HG02759 (cell line): ENCODE measurements at regions not wholly inside any gene's neighbourhood (a gene's known extent, or its start where the extent isn't known, plus 50 kb on each side); places are given as distances from the start of the nearest gene placed in this dataset.
"Not testable (repeated sequence)": the region's sequence is repeated elsewhere in the genome, so short reads cannot be mapped to it uniquely, and the experiment has no call there.

Experiments
- ATAC-seq: cut with Tn5 transposase; IDR thresholded peaks from one replicate; pipeline ENCODE4 v1.9.1; 2021; ENCODE audit warnings: mild to moderate bottlenecking, moderate library complexity; ENCODE audit not compliant: unreplicated experiment

DNA sequence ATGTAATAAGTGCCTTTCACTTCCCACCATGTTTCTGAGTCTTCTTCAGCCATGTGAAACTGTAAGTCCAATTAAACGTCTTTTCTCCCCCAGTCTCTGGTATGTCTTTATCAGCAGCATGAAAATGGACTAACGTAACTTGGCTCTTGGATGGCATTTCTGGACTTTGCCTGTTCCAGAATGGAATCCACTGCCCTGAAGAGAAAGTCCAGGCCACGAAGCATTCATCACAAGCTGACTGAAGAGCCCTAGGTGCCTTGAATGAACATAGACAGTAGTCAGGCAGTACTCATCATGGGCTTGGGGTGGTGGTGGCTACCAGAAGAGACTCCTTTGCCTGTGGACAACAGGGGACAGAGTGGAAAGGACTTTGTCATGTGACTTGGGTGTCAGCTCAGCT is 1505.0 kb downstream of the SI start:
- no peak for ATAC-seq

DNA sequence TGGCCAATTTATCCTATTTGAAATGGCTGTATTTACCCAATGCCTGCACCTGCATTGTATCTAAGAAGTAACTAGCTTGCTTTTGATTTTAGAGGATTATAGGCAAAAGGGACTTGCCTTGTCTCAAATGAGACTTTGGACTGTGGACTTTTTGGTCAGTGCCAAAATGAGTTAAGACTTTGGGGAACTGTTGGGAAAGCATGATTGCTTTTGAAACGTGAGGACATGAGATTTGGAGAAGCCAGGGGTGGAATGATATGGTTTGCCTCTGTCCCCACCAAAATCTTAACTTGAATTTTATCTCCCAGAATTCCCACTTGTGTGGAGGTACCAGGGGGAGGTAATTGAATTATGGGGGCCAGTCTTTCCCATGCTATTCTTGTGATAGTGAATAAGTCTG is 1505.4 kb downstream of the SI start:
- no peak for ATAC-seq

DNA sequence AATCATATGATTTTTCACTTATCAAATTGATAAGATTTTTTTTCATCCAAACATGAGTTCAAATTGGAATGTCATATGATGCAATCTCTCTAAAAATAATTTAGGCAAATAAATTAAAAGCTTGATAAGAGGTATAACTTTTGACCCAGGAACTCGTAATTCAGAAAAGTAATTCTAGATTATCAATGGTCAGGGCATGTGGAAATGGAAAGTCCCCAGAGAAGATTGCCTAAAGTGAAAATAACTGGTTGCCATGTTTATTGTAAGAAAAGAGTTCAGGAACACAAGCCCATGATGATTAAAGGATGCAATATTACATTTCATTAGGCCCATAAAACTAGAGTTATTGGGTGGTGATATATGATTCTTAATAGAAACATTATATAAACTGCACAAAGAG is 1514.8 kb downstream of the SI start:
- ATAC-seq: no peak

- no peak for ATAC-seq
Observed at GRCh38 chr3:163562625-163563024, 1515.7 kb downstream of the SI start.

DNA sequence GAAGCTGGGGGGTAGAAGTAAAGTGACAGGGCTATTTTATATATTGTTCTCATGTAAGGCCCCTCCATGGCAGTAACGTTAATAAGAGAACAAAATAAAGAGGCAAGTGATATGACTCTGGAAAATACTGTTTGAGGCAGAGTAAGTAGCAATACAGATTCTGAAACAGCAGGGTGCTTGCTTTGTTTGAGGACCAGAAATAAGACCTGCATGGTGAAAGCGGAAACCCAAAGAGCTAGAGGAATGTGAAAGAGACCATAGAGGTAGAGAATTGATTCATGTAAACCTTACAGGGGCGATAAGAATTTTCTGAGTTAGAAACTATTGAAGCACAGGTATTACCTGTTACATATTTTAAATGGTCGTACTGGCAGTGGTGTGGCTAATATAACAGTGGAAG is 1517.1 kb downstream of the SI start:
- ATAC-seq: no peak

GRCh38 chr3:163560459-163560858 is 1517.8 kb downstream of the SI start:
- ATAC-seq: no peak

DNA sequence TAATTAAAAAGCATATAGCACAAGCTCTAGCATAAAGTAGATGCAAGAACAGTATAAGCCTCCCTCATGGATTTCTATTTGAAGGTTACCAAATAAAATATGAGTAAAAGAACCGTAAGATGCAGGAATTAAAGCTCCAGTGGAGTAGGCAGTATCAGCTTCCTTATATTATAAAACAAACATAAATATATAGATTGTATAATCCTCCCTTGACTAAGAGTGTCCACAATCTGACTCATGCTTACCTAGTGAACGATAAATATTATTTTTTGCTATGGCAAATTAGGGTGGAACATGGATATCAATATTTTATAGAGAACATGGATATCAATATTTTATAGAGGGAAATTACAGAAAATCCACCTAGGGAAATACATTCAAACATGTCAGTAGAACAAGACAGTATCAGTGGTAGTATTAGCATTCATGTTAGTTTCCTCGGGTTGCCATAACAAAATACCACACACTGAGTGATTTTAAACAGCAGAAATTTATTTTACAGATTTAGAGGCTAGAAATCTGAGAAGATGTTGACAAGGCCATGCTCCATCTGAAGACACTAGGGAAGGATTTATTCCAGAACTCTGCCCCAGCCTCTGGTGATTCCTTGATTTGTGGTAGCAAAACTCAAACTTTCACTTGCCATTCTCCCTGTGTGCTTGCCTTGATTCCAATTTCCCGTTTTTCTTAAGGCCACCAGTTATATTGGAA is 1521.3 kb downstream of the SI start:
- ATAC-seq: no peak

- ATAC-seq: no peak
Observed at GRCh38 chr3:163555918-163556317, 1522.4 kb downstream of the SI start.

GRCh38 chr3:163552659-163552966 is 1525.7 kb downstream of the SI start:
- ATAC-seq: no peak

DNA sequence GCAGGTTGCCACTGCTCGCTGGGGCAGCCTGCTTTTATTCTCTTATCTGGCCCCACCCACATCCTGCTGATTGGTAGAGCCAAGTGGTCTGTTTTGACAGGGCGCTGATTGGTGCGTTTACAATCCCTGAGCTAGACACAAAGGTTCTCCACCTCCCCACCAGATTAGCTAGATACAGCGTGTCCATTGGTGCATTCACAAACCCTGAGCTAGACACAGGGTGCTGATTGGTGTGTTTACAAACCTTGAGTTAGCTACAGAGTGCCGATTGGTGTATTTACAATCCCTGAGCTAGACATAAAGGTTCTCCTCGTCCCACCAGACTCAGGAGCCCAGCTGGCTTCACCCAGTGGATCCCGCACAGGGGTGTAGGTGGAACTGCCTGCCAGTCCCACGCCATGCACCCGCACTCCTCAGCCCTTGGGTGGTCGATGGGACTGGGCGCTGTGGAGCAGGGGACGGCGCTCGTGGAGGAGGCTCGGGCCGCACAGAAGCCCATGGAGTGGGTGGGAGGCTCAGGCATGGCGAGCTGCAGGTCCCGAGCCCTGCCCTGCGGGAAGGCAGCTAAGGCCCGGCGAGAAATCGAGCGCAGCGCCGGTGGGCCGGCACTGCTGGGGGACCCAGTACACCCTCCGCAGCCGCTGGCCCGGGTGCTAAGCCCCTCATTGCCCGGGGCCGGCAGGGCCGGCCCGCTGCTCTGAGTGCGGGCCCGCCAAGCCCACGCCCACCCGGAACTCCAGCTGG is 1526.2 kb downstream of the SI start:
- ATAC-seq: not testable (repeated sequence)

DNA sequence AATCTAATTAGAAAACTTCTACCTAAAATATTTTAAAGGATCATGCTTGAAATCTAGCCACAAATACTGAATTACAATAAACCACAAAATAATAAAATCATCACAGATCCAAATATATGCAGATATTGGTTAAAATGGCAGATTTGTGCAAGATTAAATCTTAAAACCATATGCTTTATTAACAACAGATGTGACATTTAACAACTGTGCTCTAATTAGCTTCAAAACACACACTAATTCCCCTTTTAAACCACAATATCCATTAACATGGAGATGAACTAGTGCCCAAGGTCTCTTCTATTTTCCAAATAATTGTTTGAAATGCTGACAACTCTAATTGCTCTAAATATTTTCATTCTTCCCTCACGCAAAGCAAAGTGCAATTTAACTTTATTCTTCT is 1530.3 kb downstream of the SI start:
- no peak for ATAC-seq

DNA sequence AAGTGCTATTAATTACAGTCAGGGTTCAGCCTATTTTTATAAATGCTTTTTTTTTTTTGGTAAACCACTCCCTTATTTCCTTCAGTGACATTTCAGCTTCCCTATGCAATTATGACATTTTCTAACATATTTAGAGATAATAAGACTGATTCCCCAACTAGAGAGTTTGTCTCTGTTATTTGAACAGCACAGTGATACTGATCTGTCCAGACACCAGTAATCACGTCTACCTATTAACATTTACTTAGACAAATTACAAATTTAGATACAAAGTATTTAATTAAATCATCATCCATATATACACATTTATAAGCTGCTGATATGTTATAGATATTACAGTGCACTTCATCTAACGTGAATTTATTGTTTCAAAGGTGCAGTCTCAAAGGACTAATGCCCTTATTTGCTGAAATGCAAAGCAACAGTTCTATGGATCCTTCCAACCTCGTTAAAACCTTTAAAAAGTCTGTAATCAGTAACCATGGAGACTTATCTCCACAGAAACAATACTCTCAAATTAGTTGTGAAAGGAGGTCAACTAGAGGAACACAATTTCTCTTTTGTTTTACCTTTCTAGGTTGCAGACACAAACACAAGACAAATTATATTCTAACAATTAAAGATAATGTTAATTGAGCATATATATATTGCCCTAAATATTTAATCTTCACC is 1531.1 kb downstream of the SI start:
- no peak for ATAC-seq

- no peak for ATAC-seq
Observed at GRCh38 chr3:163543662-163544061, 1534.6 kb downstream of the SI start.

DNA sequence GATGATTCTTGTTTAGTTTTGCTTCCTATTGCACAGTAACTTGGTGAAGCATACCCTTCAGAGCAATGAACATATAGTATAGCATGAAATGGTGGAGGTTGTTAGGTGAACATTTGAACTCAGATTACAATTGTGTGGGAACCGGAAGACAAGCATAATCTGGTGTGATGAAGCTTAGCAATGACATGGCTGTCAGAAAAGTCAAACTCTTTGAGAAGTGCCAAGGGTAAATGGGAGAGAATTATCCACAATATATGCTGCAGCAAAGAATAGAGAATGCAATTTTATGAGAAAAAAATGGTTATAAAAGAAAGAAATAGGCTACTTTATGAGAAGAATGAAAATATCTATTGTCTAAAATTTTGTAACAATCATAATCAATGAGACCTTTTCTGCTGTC is 1536.7 kb downstream of the SI start:
- ATAC-seq: no peak

GRCh38 chr3:163538387-163538786 is 1539.9 kb downstream of the SI start:
- ATAC-seq: no peak

GRCh38 chr3:163533381-163533780 is 1544.9 kb downstream of the SI start:
- ATAC-seq: no peak

DNA sequence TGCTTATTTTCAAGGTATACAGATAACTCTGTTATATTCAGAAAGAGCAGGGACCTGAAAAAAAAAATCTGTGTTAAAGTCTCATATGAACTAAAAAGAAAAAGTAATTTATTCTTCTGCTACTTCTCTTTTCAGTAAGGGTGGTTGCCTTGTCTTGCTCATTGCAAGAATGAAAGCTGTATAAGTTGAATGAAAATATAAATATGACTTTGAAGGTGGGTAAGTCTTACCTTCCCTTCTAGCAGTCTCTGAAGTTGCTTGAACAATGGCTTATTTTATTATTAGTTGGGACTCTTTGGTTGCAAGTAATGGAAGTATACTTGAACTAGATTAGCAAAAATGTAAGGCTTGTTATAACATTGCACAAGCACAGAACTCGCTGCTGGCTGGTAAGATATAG is 1554.9 kb downstream of the SI start:
- ATAC-seq: no peak

GRCh38 chr3:163521261-163521660 is 1557.0 kb downstream of the SI start:
- no peak for ATAC-seq

GRCh38 chr3:163518065-163518464 is 1560.2 kb downstream of the SI start:
- ATAC-seq: no peak

GRCh38 chr3:163513149-163513657 is 1565.1 kb downstream of the SI start:
- no peak for ATAC-seq

GRCh38 chr3:163508206-163508605 is 1570.1 kb downstream of the SI start:
- ATAC-seq: no peak

DNA sequence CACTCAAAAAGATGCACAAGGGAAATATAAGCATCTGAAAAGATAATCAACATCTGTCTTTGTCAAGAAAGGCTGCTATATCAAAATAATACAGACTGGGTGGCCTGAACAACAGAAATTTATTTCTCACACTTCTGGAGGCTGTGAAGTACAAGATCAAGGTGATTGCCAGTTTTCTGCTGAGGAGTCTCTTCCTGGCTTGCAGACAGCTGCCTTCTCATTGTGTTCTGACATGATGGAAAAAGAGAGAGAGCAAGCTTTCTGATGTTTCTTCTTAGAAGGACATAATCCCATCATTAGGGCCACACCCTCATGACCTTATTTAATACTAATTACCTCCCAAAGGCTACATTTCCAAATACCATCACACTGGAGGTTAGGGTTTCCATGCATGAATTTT is 1573.3 kb downstream of the SI start:
- no peak for ATAC-seq
